ENCODE measurements at regions not wholly inside any gene's neighbourhood (a gene's known extent, or its start where the extent isn't known, plus 50 kb on each side); places are given as distances from the start of the nearest gene placed in this dataset.
A peak's percentile ranks its signal among the peaks of the same experiment; 100 is the strongest.

- TF ChIP-seq, protein P1, sequence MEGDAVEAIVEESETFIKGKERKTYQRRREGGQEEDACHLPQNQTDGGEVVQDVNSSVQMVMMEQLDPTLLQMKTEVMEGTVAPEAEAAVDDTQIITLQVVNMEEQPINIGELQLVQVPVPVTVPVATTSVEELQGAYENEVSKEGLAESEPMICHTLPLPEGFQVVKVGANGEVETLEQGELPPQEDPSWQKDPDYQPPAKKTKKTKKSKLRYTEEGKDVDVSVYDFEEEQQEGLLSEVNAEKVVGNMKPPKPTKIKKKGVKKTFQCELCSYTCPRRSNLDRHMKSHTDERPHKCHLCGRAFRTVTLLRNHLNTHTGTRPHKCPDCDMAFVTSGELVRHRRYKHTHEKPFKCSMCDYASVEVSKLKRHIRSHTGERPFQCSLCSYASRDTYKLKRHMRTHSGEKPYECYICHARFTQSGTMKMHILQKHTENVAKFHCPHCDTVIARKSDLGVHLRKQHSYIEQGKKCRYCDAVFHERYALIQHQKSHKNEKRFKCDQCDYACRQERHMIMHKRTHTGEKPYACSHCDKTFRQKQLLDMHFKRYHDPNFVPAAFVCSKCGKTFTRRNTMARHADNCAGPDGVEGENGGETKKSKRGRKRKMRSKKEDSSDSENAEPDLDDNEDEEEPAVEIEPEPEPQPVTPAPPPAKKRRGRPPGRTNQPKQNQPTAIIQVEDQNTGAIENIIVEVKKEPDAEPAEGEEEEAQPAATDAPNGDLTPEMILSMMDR (IDR thresholded peaks at IDR 0.05): peak; percentile 56 to 87 (median 74)
- no peak for TF ChIP-seq POLR2A (IDR thresholded peaks at IDR 0.05)
These were observed 127.2 kb upstream of the ATF7IP start for GRCh38 chr12:14238221-14238792.

All from heart left ventricle (tissue), 13 donors.